Progenitor cell of endocrine pancreas (in vitro differentiated cells): ENCODE measurements at regions not wholly inside any gene's neighbourhood (a gene's known extent, or its start where the extent isn't known, plus 50 kb on each side); places are given as distances from the start of the nearest gene placed in this dataset.

Experiments used
- DNase-seq: peaks from one replicate; pipeline ENCODE4 v3.0.0; 2021; ENCODE audit warnings: low spot score; ENCODE audit not compliant: unreplicated experiment
- H3K27ac Mint-ChIP-seq: 2 replicates; pipeline ENCODE4 v1.8.0; 2021; ENCODE audit warnings: mild to moderate bottlenecking, moderate library complexity, mixed read lengths
- H3K27me3 Mint-ChIP-seq: 2 replicates; pipeline ENCODE4 v1.8.0; 2021; ENCODE audit warnings: mixed read lengths
- H3K36me3 Mint-ChIP-seq: 2 replicates; pipeline ENCODE4 v1.8.0; 2022; ENCODE audit warnings: mixed read lengths; ENCODE audit not compliant: insufficient read depth
- H3K4me1 Mint-ChIP-seq: 2 replicates; pipeline ENCODE4 v1.8.0; 2021; ENCODE audit warnings: low read depth, mixed read lengths
- H3K4me3 Mint-ChIP-seq: 2 replicates; pipeline ENCODE4 v1.8.0; 2021; ENCODE audit warnings: low read depth, mild to moderate bottlenecking, moderate library complexity, mixed read lengths
- H3K9me3 Mint-ChIP-seq: 2 replicates; pipeline ENCODE4 v1.8.0; 2021; ENCODE audit warnings: low read depth, mixed read lengths
- TF ChIP-seq, protein P1 (sequence below): fragments of 200-600 bp; sonication (generic); IDR thresholded peaks from one replicate; pipeline ENCODE4 v1.5.0; 2021; ENCODE audit warnings: antibody characterized with exemption, mild to moderate bottlenecking; ENCODE audit not compliant: unreplicated experiment

DNA sequence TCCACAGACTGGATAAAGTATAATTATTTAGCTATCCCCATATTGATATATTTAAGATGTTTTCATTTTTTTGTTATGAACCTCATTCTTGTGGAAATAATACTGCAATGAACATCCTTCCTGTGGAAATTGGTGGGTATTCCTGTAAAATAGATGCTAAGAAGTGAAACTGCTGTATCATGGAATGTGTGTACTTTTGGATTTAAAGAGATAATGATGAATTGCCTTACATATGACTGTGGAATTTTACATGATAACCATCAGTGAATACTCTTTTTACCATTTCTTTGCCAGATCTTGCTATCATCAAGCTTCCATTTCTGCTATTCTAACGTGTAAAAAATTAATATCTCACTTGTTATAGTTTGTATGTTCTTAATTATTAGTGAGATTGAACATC lies 847.9 kb downstream of the EFNA5 start:
- no peak overlapping the region for H3K27ac Mint-ChIP-seq
- no peak for DNase-seq
- no peaks in the 10 kb centered on the region for H3K9me3 Mint-ChIP-seq
- no peaks in the 10 kb centered on the region for H3K36me3 Mint-ChIP-seq
- TF ChIP-seq, protein P1, sequence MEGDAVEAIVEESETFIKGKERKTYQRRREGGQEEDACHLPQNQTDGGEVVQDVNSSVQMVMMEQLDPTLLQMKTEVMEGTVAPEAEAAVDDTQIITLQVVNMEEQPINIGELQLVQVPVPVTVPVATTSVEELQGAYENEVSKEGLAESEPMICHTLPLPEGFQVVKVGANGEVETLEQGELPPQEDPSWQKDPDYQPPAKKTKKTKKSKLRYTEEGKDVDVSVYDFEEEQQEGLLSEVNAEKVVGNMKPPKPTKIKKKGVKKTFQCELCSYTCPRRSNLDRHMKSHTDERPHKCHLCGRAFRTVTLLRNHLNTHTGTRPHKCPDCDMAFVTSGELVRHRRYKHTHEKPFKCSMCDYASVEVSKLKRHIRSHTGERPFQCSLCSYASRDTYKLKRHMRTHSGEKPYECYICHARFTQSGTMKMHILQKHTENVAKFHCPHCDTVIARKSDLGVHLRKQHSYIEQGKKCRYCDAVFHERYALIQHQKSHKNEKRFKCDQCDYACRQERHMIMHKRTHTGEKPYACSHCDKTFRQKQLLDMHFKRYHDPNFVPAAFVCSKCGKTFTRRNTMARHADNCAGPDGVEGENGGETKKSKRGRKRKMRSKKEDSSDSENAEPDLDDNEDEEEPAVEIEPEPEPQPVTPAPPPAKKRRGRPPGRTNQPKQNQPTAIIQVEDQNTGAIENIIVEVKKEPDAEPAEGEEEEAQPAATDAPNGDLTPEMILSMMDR, result no peak
- H3K4me3 Mint-ChIP-seq, result no peak overlapping the region
- H3K27me3 Mint-ChIP-seq, result no peaks in the 10 kb centered on the region
- H3K4me1 Mint-ChIP-seq, result no peaks in the 10 kb centered on the region

DNA sequence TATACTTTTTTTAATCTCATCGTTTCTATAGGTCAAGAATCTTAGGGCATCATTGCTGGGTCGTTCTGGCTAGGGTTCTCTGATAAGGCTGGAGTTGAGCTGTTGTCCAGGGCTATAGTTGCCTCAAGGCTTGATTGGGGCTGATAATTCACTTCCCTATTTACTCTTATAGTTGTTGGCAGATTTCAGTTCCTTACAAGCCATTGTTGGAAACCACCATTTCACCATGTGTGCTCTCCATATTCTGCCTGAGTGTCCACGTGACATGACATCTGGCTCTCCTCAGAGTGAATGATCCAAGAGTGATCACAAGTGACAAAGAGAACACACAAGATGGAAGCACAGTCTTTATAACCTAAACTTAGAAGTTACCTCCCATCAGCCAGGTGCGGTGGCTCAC lies 852.2 kb downstream of the EFNA5 start:
- TF ChIP-seq, protein P1, result no peak
- Mint-ChIP-seq H3K9me3 (no peaks in the 10 kb centered on the region), H3K36me3 (no peaks in the 10 kb centered on the region), H3K4me3 (no peak overlapping the region), H3K27me3 (no peaks in the 10 kb centered on the region), H3K27ac (no peak overlapping the region), H3K4me1 (no peaks in the 10 kb centered on the region)
- no peak for DNase-seq

DNA sequence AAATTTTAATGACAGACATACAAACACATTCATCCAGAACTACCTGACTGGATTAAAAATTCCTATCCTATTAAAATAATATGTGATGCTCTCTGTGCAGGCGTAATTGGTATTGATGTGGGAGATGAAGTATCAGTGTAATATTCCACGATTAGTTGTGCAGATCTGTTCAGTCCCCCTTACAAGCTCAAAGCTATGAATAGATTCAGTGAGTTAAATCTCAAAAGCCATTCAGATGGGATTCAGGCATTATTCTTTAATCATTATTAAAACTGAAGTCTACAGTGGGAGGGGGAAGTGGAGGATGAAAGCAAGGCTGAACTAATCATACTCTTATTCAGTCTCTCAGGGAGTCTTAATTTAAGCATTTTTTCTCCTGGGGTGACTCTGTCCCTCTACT lies 855.8 kb downstream of the EFNA5 start:
- Mint-ChIP-seq H3K27ac (no peak overlapping the region), H3K4me3 (no peak overlapping the region), H3K27me3 (no peaks in the 10 kb centered on the region), H3K9me3 (peaks cover 4% of the 10 kb centered on the region), H3K36me3 (peaks cover 1% of the 10 kb centered on the region), H3K4me1 (no peaks in the 10 kb centered on the region)
- TF ChIP-seq, protein P1, result no peak
- DNase-seq, result no peak

DNA sequence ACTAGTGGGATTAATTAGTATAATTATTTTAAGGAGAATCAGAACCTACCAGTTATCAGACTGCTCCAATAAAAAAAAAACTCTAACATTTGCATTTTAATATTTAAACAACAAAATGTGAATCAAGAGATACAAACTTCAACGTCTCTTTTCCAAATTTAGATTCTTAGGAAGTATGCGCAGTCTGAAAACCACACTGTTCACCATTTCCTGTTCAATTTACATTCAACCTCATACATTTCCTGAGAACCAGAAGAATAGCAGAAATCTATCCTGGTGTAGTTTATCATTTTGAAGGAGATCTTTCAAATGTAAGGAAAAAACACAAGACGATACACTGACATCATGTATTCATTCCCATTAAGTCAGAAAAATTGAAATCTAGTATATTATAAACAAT lies 869.2 kb downstream of the EFNA5 start:
- no peak overlapping the region for H3K4me3 Mint-ChIP-seq
- no peak for DNase-seq
- no peaks in the 10 kb centered on the region for H3K9me3 Mint-ChIP-seq
- TF ChIP-seq, protein P1, result no peak
- no peak overlapping the region for H3K27ac Mint-ChIP-seq
- no peaks in the 10 kb centered on the region for H3K4me1 Mint-ChIP-seq
- H3K36me3 Mint-ChIP-seq, result no peaks in the 10 kb centered on the region
- H3K27me3 Mint-ChIP-seq, result no peaks in the 10 kb centered on the region

DNA sequence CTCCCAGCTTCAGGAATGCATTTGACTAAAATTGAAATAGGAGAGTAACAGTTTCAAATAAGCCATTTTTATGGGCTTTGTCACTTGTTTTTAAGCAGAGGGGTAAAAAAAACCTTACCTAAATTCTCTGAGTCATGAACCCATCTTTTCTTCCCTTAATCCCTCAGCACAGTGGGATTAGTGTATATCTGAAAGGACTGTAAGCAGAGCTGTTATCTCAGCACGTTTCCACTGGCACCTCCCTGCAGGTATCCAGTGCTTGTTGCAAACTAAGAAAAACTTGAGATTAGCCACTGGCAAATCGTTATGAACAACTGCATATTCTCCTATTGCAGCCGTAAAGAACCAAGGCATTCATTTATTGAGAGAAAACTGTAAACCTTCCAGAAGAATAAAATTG lies 872.7 kb downstream of the EFNA5 start:
- Mint-ChIP-seq H3K27me3 (no peaks in the 10 kb centered on the region), H3K36me3 (no peaks in the 10 kb centered on the region), H3K4me1 (no peaks in the 10 kb centered on the region), H3K9me3 (no peaks in the 10 kb centered on the region), H3K27ac (no peak overlapping the region), H3K4me3 (no peak overlapping the region)
- DNase-seq, result no peak
- TF ChIP-seq, protein P1, result no peak
